HG03108 (cell line): ENCODE measurements at regions not wholly inside any gene's neighbourhood (a gene's known extent, or its start where the extent isn't known, plus 50 kb on each side); places are given as distances from the start of the nearest gene placed in this dataset.

Experiments
- ATAC-seq: cut with Tn5 transposase; IDR thresholded peaks from one replicate; pipeline ENCODE4 v1.9.1; 2021; ENCODE audit warnings: moderate library complexity; ENCODE audit not compliant: unreplicated experiment

DNA sequence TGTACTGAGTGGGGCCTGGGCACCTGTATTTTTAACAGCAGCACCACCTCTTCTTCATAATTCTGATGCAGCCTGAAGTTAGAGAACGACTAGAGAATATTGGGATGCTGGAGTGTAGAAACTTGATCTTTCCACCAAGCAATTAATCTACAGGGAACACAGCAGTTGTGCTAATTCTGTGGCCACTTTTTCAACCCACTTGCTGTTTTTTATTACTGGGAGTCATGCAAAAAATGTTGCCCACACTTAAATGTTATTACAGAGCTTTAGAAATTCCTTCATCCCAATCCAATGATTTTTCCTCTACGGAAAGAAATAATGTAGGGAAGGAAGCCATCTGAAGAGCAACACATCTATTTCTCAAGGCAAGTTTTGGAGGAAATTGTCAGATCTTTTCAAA lies 190.9 kb upstream of the TUT7 start:
- no peak for ATAC-seq

DNA sequence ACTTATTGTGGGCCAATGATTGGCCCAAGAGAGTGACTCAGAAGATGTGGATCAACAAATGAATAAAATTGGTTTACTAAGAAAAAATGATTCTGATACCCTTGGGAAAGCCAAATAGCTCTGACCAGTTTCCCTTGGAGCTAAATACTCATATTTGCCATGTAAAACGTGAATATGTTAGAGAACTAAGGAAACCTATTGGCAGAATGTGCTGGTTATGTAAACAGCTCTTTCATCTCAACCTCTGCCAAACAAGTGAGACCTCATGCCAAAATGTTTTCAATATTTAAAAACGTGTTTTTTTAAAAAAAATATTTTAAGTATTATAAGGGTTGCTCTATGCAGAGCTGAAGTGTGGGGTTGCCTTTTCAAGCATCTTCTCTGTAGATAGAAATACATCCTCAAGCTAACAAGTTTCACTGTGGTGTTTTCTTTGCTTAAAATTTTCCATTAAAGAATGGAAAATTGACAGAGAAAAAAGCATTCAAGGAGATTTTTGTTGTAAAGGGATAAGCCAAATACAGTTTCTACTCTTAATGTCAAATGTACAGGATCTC lies 186.9 kb upstream of the TUT7 start:
- ATAC-seq, result no peak

DNA sequence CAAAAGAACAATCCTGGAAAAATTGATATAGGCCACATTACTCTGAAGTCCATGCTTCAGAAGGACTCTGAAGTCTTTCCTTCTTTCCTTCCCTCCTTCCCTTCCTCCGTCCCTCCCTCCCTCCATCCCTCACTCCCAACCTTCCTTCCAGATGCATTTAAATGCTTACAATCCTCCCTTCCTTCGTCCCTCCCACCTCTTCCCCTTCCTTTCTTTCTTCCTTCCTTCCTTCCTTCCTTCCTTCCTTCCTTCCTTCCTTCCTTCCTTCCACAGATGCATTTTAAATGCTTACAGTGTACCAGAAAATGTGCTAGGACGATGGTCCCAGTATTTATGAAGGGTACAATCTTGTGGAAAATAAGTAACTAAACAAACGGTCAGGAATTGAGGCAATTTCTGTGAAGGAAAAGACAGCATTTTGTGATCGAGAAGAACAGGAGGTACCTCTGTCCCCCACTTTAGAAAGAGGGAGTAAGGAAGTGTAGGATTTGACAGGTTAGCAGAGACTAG lies 181.3 kb upstream of the TUT7 start:
- ATAC-seq, result no peak

DNA sequence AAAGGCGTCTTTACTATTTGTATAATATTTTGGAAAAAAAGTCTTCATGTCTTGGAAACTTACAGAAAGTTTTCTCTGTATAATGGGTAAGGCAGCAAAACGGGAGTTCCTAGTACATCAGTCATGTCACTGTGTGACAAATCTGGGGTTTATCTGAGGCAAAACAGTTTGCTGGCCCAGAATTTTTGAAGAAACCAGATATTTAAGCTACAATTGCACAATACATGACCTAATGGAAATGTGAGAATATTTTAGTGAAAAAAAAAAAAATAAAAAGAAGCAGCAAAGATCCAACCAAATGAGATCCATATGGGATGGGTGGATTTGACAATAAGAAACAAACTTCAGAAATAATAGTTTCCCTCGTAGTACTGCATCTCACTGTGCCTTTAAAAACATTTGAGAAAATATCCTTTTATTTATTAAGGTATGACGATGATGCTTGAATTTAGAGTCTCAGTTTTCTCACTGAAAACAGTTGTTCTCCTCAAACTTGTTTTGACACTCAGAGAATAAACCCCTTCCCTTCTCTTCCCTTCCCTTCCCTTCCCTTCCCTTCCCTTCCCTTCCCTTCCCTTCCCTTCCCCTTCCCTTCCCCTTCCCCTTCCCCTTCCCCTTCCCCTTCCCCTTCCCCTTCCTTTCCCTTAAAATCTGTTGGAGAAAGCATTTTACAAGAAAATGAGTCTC lies 180.5 kb upstream of the TUT7 start:
- no peak for ATAC-seq

DNA sequence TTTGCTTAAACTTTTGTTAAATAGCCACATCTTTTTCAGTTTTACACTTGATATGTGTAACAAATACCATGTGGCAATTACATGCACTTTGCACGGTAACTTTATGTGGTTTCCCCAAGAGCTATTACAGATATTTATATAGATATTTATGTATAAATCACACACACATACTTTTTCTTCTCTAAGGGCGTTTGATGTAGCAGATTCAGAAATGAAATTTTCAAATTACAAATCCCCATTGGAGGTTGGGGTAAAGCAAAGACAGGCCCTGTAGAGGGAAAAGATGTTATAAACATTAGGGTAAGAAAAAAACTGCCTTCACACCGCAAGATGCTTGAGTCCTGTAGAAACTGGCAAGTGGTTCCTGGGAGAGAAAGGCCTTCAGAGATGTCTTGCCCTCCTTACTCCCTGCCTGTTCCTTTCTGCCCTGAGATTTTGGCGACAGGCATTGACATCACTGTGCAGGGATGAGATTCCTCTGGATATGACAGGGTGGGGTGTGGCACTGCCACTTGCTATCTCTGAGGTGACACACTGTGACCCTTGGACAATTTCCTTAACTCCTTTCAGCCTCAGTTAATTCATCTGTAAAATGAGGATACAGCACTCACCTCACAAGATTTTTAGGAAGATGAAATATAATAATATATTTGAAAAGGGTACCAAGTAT lies 177.9 kb upstream of the TUT7 start:
- ATAC-seq, result no peak

DNA sequence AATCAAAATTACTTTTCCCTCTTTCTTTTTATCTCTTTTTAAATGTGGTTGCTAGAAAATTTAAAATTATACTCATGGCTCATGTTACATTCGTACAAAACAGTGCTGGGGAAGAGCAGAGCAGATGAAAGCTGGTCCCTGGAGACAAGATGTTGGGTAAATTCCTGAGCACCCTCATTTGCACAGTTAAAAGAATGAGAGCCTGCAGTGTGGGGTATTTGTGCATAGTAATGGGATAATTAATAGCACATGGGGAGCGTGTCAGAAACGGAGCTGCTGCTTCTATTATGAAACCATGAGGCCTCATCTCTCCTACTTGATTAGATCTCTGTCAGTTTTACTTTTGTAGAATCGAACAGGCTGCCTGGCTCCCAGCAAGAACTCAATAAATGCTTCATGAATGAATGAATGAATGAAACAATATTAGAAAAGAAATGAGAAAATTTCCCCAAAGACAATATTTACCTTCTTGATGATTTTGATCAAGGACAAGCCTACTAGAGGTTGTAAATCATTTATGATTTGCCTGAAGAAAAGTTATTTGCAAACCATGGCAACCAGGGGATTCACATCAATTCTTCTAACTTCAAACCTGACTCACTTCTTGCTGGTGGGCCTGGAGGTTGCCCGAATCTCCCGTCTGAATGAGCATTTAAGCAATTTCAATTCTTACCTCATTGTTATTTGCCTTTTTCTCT lies 177.2 kb upstream of the TUT7 start:
- ATAC-seq, result no peak

DNA sequence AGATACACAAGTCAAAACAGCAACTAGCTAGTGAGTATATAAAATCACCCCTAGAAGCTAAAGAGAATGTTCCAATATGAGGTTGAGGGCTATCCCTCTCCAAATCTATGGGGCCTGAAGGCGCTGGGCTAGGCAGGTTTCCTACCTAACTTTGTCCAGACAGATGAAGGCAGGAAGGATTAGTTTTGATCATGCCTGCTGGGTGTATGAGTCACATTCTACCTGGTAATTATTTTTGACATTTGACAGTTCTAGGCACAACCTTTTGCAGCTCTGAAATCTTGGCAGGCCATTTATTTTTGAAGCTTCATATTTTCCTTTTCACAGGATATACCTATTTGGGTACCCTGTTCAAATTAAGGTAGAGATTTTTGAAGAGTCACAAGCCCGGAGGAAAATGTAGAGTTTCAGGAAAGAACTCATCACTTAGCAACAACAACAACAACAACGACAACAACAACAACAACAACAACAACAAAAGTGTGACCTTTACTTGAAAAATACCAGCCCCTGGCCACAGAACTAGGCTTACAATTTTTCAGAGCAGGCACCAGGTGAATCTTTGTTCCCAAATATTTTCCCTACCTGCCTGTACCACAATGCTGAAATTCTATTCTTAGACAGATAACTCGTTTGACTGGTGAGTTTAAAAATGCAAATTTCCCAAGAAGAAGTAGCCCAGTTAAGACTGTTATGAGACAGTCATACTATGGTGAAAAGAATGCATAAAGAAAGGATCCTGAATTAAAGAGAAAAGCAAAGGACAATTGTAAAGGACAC lies 175.5 kb upstream of the TUT7 start:
- no peak for ATAC-seq

DNA sequence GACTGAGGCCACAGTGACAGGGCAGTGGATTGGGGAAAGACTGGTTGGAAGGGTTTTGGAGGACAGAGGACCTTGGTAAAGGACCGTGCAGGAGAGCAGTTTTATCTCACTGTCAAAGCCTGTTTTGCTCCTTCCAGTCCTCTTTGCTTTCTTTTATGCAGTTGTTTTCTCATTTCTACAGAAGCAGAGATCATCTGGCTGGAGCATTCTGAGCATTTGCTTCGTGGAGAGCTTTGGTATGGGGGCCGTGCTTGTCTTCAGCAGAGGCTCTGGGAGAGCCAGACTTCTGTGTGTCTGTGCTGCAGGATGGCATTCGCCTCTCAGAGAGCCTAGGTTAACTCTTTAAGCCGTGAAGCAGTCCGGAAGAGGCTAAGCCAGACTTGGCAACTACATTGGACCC lies 171.8 kb upstream of the TUT7 start:
- no peak for ATAC-seq

DNA sequence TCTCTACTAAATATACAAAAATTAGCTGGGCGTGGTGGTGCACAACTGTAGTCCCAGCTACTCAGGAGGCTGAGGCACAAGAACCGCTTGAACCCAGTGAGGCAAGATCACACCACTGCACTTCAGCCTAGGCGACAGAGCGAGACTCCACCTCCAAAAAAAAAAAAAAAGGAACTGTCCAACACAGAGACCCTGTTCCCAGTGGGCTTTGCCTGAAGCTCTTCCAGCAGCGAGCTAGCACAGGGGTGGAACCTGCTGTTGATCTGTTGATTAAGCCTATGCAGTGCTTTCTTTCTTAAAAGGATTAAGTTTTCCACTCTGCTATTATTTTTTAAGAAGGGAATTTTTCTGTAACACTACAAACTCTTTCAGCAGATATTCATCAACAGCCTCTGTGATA lies 171.0 kb upstream of the TUT7 start:
- no peak for ATAC-seq

DNA sequence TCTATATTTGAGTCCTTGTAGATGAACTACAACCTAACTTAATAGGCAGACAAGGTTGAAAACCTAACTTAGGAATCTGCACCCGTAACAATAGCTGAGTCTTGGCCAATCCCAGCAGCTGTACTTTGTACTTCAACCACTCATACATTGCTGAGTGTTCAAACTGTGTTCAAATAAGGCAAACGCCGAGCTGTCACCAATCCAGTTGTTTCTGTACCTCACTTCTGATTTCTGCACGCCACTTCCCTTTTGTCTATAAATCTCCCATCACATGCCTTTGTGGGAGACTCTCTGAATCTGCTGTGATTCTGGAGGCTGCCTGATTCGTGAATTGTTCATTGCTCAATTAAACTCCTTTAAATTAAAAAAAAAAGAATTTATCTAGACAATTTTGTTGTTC lies 167.8 kb upstream of the TUT7 start:
- ATAC-seq, result no peak

DNA sequence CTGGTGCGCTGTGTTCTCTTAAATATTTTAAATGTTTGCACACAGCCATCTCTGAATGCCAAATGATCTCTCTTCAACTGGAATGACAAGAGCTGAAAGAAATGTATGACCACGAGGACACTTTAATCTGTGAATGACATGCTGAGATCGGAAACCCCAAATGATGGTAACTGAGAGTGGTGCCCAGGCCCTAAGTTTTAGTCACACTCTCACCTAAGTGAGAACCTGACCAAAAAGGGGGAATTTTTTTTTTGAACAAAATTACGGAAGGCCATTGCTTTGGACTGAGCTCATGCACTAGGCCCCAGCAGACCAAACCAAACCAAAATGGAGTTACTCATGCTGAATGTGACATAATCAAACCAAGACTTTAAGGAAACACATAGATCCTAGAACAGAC lies 167.1 kb upstream of the TUT7 start:
- ATAC-seq, result no peak

DNA sequence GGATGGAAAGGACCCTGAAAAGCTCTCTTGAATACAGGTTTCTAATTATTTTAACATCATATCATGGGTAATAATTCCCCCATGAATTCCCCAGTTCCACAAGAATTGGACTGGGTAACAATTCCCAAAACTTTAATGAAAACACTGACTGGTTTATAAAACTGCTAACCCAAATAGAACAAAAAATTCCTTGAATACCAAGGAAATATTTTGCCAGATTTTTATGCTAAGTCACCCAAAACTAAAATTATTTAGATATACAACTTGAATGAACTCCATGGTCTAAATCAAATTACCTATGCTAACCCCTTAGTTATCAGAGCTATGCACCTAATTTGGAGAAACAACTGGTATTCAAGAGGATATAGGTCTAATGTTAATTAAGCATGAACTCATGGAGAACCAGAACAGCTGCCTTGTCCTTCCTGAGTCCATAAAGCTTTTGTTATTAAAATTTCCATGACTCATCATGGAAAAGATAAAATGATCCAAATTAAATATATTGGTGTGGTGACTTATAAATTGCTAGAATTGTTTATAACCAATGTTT lies 164.9 kb upstream of the TUT7 start:
- no peak for ATAC-seq

DNA sequence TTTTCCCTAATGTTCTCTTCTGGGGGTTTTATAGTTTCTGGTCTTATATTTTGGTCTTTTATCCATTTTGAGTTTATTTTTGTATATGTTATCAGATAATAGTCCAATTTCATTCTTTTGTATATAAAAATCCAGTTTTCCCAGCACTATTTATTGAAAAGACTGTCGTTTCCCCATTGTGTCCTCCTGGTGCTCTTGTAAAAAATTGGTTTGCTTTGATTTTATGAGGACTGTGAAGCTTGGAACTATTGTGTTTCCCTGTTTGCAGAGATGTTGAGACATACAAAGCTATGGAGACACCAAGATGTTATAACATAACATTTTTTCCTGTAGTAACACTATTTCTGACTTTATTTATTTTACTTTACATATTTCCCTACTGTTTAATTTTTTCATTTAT lies 163.3 kb upstream of the TUT7 start:
- ATAC-seq, result no peak

DNA sequence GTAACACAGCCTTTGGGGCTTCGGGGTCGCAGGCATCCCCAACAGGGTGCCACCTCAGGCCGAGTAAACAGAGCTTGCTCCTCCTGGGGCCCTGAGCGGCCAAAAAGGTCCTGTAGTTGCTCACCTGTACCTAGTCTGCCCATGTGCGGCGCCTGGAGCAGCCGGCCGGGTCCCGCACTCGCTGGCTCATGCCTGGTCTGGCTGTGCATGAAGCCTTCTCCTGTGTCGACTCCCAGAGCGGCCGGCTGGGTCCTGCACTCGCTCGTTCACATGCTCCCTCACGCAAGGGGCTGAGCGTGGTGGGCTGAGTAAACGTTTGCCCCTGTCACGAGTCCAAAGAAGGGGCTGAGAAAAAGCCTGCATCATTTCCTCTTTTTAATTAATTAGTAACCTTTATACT lies 162.4 kb upstream of the TUT7 start:
- ATAC-seq, result no peak

DNA sequence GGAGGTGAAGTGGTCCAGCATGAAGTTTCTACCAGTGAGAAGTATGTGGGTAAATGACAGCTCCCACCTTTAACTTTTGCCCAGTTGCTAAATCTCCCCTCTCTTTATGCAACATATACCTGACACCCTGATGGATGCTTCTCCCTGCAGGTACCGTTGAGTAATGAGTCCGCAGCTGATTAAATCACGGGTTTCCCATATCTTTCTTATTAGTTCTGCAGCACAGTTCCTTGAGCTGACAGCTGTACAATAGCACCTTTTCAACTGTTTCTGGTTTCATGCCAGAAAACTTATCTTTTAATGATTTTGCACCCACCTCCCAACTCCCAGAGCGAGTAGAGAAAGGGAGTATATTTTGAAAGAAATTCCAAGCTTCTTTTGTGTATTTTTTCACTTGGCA lies 161.0 kb upstream of the TUT7 start:
- ATAC-seq, result no peak

DNA sequence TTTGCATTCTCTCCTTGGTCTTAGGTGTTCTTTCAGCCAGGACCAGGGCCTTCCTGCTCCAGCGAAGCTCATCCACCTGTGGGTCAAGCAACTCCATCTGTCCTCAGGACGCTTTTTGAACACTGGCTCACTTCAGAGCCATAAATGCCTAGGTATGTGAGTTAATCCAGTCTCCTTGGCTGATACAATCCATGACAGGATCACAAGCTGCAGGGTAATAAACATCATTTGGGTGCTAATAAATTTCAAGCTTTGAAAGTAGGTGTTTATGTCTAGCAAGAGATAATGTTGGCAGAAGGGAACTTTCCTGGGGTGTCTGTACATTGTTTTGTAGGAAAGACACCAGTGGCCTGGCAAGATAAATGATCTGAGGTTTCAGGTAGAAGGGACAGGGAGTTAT lies 159.2 kb upstream of the TUT7 start:
- ATAC-seq, result no peak

DNA sequence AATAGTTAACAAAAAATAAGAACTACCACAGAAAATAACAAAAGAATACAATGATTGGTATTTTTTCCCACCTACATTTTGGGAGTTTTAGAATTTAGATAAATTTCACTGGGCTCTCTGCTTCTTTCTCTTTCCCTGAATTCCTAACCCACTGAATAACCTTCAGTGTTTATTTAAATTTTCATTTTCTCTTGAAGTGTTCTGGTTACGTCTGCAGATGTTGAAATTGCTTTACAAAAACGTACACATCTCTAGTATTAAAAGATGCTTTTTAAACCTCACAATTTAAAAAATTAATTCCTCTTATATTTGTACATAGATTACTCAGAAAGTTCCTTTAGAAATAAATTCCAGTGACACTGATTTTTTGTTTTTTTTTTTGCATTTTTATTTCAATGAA lies 158.7 kb upstream of the TUT7 start:
- ATAC-seq, result no peak

DNA sequence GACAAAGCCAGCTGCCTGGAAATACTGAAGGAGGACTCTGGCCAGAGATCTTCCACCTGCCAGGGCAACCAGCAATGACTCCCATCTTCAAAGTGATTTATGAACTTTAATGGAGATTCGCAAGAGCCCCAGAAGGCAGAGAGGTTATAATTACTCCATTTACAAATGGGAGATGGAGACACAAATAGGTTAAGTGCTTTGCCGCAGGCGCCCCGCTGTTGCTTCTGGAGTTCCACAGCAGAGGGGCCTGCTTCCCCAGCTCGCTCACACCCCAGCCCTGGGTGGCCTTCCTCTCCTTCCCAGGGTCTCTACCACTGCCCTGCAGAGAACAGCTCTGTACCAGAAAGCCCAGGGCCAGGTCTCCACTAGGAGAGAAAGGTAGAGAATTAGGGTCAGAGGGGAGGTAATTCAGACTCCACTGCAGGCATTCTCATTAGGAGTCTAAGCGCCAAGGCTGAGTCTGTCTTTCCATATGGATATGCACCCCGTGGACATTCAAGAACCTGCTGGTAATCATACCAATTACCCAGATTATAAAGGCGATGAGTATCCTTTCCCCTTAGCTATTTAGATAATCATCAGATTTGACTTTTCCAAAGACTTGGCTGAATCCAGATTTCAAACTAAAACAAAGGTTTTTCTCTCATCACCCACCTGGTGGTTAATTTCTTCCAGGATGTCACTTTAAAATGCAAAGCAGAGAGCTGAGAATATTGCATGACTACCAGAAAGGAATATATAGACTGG lies 157.6 kb upstream of the TUT7 start:
- no peak for ATAC-seq

DNA sequence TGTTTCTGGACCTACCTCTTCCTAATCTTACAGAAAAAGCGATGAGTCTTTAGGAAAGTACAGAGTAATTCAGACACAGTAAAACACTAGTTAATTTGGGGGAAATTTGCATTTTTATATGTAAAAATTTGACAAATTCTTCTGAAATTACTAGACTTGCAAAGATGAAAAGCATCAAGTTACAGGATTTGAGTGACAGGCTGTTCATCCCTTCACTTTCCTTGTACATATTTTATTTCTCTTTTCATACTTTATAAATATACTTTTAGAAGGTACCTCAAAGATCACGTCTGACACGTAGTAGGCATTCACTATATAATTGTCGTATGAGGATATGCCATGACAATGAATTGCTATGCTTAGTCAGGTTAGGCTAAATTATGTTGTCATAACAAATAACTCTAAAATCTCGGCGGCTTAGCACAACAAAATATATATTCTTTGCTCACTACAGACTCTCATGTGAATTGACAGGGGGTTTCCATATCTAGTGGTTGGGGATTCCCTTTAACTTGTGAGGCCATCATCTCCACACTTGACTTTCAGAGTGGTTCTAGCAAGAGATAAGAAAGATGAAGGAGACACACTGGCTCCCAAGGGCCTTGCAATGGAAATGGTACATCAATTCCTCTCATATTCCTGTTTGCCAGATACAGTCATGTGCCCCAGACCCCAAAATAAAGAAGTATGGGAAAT lies 154.1 kb upstream of the TUT7 start:
- no peak for ATAC-seq
